Left lung (tissue), 4 donors: ENCODE measurements at regions not wholly inside any gene's neighbourhood (a gene's known extent, or its start where the extent isn't known, plus 50 kb on each side); places are given as distances from the start of the nearest gene placed in this dataset.
"Not testable (repeated sequence)": the region's sequence is repeated elsewhere in the genome, so short reads cannot be mapped to it uniquely, and the experiment has no call there.

Experiments
- ATAC-seq: fragments of 200-7000 bp; cut with Tn5 transposase; one replicate; pipeline ENCODE4 v1.9.1; 2020; ENCODE audit warnings: moderate library complexity
- DNase-seq, 4 donors: peaks; one replicate each; pipeline ENCODE4 v3.0.0-alpha.2; 2013 to 2020
- H3K27ac ChIP-seq, 2 donors: fragments of 200-600 bp; sonication (generic) in 1 of 2; one replicate each; pipeline versions ENCODE4 v1.5.0 to v1.8.0; 2020 to 2021
- H3K27me3 ChIP-seq, 2 donors: fragments of 200-600 bp; sonication (generic) in 1 of 2; one replicate each; pipeline versions ENCODE4 v1.5.0 to v1.8.0; 2020 to 2021
- H3K36me3 ChIP-seq, 2 donors: fragments of 200-600 bp; sonication (generic) in 1 of 2; one replicate each; pipeline versions ENCODE4 v1.5.0 to v1.8.0; 2020 to 2021
- H3K4me1 ChIP-seq, 2 donors: fragments of 200-600 bp; one replicate each; pipeline ENCODE4 v1.8.0; 2021
- H3K4me3 ChIP-seq, 2 donors: fragments of 200-600 bp; sonication (generic) in 1 of 2; one replicate each; pipeline versions ENCODE4 v1.5.0 to v1.8.0; 2020 to 2021; ENCODE audit warnings: mild to moderate bottlenecking in 1 of 2
- H3K9me3 ChIP-seq, 2 donors: fragments of 200-600 bp; sonication (generic) in 1 of 2; one replicate each; pipeline versions ENCODE4 v1.5.0 to v1.8.0; 2020 to 2021
- CTCF ChIP-seq, 2 donors: fragments of 200-600 bp; sonication (generic) in 1 of 2; IDR thresholded peaks; one replicate each; pipeline versions ENCODE4 v1.5.0 to v1.8.0; 2021; ENCODE audit warnings: antibody characterized with exemption in 2 of 2
- intact Hi-C, 2 donors: fragments of 100-400 bp; cut with DNase I; formaldehyde crosslinking; loops; one replicate each; pipeline versions ENCODE4 v1.11.2 to v1.14.2; 2022
- donor health status: DM: no; HTN: yes; CAD: no.
- donor health status: DM: no; HTN: no; CAD: no.

- H3K4me1 ChIP-seq: no peaks in the 10 kb centered on the region
- no peaks in the 10 kb centered on the region for H3K36me3 ChIP-seq
- intact Hi-C loops: no loop called here
- DNase-seq: no peak
- H3K27ac ChIP-seq: no peak overlapping the region
- H3K4me3 ChIP-seq: no peak overlapping the region
- H3K9me3 ChIP-seq: no peaks in the 10 kb centered on the region
- no peaks in the 10 kb centered on the region for H3K27me3 ChIP-seq
- no peak for TF ChIP-seq CTCF (IDR thresholded peaks at IDR 0.05)
- no peak for ATAC-seq
Observed at GRCh38 chr5:63409737-63410136, 552.5 kb downstream of the HTR1A start.

DNA sequence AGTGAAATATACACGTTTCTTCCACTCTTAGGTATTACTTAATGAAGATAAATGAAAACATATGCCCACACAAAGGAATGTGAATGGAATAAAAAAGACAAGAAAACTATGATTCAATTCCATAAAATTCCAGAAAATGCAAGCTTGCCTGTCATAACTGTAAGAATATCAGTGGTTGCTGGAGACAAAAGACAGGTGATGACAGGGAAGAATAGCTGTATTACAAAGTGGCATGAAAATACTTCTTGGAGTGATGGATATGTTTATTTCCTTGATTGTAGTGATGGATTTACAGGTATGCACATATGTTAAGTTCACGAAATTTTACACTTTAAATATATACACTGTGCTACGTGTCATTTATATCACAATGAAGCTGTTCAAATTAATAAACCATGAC lies 553.3 kb downstream of the HTR1A start:
- Histone ChIP-seq H3K27ac (no peak overlapping the region), H3K4me3 (no peak overlapping the region), H3K36me3 (no peaks in the 10 kb centered on the region), H3K4me1 (no peaks in the 10 kb centered on the region), H3K27me3 (no peaks in the 10 kb centered on the region), H3K9me3 (no peaks in the 10 kb centered on the region)
- no peak for DNase-seq
- ATAC-seq: no peak
- intact Hi-C loops: no loop called here
- no peak for TF ChIP-seq CTCF (IDR thresholded peaks at IDR 0.05)

- H3K9me3 ChIP-seq: no peaks in the 10 kb centered on the region
- H3K27me3 ChIP-seq: no peaks in the 10 kb centered on the region
- H3K4me1 ChIP-seq: no peaks in the 10 kb centered on the region
- no peaks in the 10 kb centered on the region for H3K36me3 ChIP-seq
- no peak overlapping the region for H3K27ac ChIP-seq
- peak; percentile 92 for ATAC-seq
- peak; percentile 51 to 68 for TF ChIP-seq CTCF (IDR thresholded peaks at IDR 0.05)
- peak; percentile 19 to 52 (median 41) for DNase-seq
- no peak overlapping the region for H3K4me3 ChIP-seq
- intact Hi-C loops: no loop called here
Observed at GRCh38 chr5:63401436-63402046, 560.7 kb downstream of the HTR1A start.

GRCh38 chr5:63400079-63400478 lies 562.2 kb downstream of the HTR1A start:
- intact Hi-C loops: no loop called here
- H3K36me3 ChIP-seq: no peaks in the 10 kb centered on the region
- H3K9me3 ChIP-seq: no peaks in the 10 kb centered on the region
- ATAC-seq (peak; percentile 94), DNase-seq (peak in 1 of 4 donors; percentile 7)
- no peak for TF ChIP-seq CTCF (IDR thresholded peaks at IDR 0.05)
- no peaks in the 10 kb centered on the region for H3K27me3 ChIP-seq
- H3K27ac ChIP-seq: no peak overlapping the region
- no peaks in the 10 kb centered on the region for H3K4me1 ChIP-seq
- no peak overlapping the region for H3K4me3 ChIP-seq

GRCh38 chr5:63398346-63398745 lies 563.9 kb downstream of the HTR1A start:
- H3K36me3 ChIP-seq: no peaks in the 10 kb centered on the region
- TF ChIP-seq CTCF (IDR thresholded peaks at IDR 0.05): no peak
- DNase-seq (no peak), ATAC-seq (no peak)
- H3K27ac ChIP-seq: no peak overlapping the region
- intact Hi-C loops: no loop called here
- no peaks in the 10 kb centered on the region for H3K4me1 ChIP-seq
- no peak overlapping the region for H3K4me3 ChIP-seq
- H3K27me3 ChIP-seq: no peaks in the 10 kb centered on the region
- H3K9me3 ChIP-seq: no peaks in the 10 kb centered on the region

- H3K4me3 ChIP-seq, H3K9me3 ChIP-seq, H3K4me1 ChIP-seq, ATAC-seq, DNase-seq, H3K27me3 ChIP-seq, H3K36me3 ChIP-seq, H3K27ac ChIP-seq, intact Hi-C loops: not testable (repeated sequence)
Observed at GRCh38 chr5:63388188-63388587, 574.1 kb downstream of the HTR1A start.
